ENCODE measurements at regions not wholly inside any gene's neighbourhood (a gene's known extent, or its start where the extent isn't known, plus 50 kb on each side); places are given as distances from the start of the nearest gene placed in this dataset.

- TF ChIP-seq SIN3A (IDR thresholded peaks at IDR 0.05; ENCODE audit: borderline replicate concordance, insufficient read depth, low read length) (no peak), TAF1 (IDR thresholded peaks at IDR 0.05; ENCODE audit: borderline replicate concordance, insufficient read depth, low read length) (no peak), FOXP2 (optimal IDR thresholded peaks at IDR 0.05; ENCODE audit: borderline replicate concordance, extremely low read depth, extremely low read length, insufficient read depth) (no peak), REST (IDR thresholded peaks at IDR 0.05; ENCODE audit: insufficient read depth in 1 of 2, low read depth in 2 of 2, low read length in 2 of 2) (no peak), POLR2AphosphoS5 (IDR thresholded peaks at IDR 0.05; ENCODE audit: low read depth, low read length) (no peak)
Observed at GRCh38 chr14:104264495-104265265, 126.3 kb downstream of the KIF26A start.

- no peak for TF ChIP-seq TAF1 (IDR thresholded peaks at IDR 0.05; ENCODE audit: borderline replicate concordance, insufficient read depth, low read length)
- TF ChIP-seq SIN3A (IDR thresholded peaks at IDR 0.05; ENCODE audit: borderline replicate concordance, insufficient read depth, low read length): no peak
- TF ChIP-seq POLR2AphosphoS5 (IDR thresholded peaks at IDR 0.05; ENCODE audit: low read depth, low read length): no peak
- TF ChIP-seq FOXP2 (optimal IDR thresholded peaks at IDR 0.05; ENCODE audit: borderline replicate concordance, extremely low read depth, extremely low read length, insufficient read depth): no peak
- TF ChIP-seq REST (IDR thresholded peaks at IDR 0.05; ENCODE audit: insufficient read depth in 1 of 2, low read depth in 2 of 2, low read length in 2 of 2): no peak
Observed at GRCh38 chr14:104265918-104266630, 127.7 kb downstream of the KIF26A start.

- TF ChIP-seq REST (IDR thresholded peaks at IDR 0.05; ENCODE audit: insufficient read depth in 1 of 2, low read depth in 2 of 2, low read length in 2 of 2) (no peak), POLR2AphosphoS5 (IDR thresholded peaks at IDR 0.05; ENCODE audit: low read depth, low read length) (no peak), SIN3A (IDR thresholded peaks at IDR 0.05; ENCODE audit: borderline replicate concordance, insufficient read depth, low read length) (no peak), TAF1 (IDR thresholded peaks at IDR 0.05; ENCODE audit: borderline replicate concordance, insufficient read depth, low read length) (no peak), FOXP2 (optimal IDR thresholded peaks at IDR 0.05; ENCODE audit: borderline replicate concordance, extremely low read depth, extremely low read length, insufficient read depth) (no peak)
Observed at GRCh38 chr14:104266631-104267575, 128.5 kb downstream of the KIF26A start.

GRCh38 chr14:104267895-104268294, 129.5 kb downstream of the KIF26A start:
- TF ChIP-seq POLR2AphosphoS5 (IDR thresholded peaks at IDR 0.05; ENCODE audit: low read depth, low read length): no peak
- 0 out of 4 replicates have a peak, but pooled peaks of 1 of the 2 experiments have one; percentile 14 for TF ChIP-seq REST (IDR thresholded peaks at IDR 0.05; ENCODE audit: insufficient read depth in 1 of 2, low read depth in 2 of 2, low read length in 2 of 2)
- TF ChIP-seq FOXP2 (optimal IDR thresholded peaks at IDR 0.05; ENCODE audit: borderline replicate concordance, extremely low read depth, extremely low read length, insufficient read depth): no peak
- TF ChIP-seq SIN3A (IDR thresholded peaks at IDR 0.05; ENCODE audit: borderline replicate concordance, insufficient read depth, low read length): no peak
